BE2C (cell line): ENCODE measurements at regions not wholly inside any gene's neighbourhood (a gene's known extent, or its start where the extent isn't known, plus 50 kb on each side); places are given as distances from the start of the nearest gene placed in this dataset.
"Not testable (repeated sequence)": the region's sequence is repeated elsewhere in the genome, so short reads cannot be mapped to it uniquely, and the experiment has no call there.

ENCODE experiments used
- DNase-seq: peaks from one replicate; pipeline ENCODE4 v3.0.0-alpha.2; 2020
- H3K27me3 ChIP-seq: fragments of 250-450 bp; sonication (Bioruptor Pico); 2 replicates; pipeline ENCODE4 v1.5.1; 2020; ENCODE audit warnings: mild to moderate bottlenecking
- H3K36me3 ChIP-seq: fragments of 250-450 bp; sonication (Bioruptor Pico); 2 replicates; pipeline ENCODE4 v1.5.1; 2020; ENCODE audit warnings: mild to moderate bottlenecking
- H3K4me1 ChIP-seq: fragments of 250-450 bp; sonication (Bioruptor Pico); 2 replicates; pipeline ENCODE4 v1.5.1; 2020
- H3K4me3 ChIP-seq: 2 replicates; pipeline ENCODE4 v1.5.1; 2011; ENCODE audit warnings: low read depth, low read length
- H3K9me3 ChIP-seq: fragments of 250-450 bp; sonication (Bioruptor Pico); 2 replicates; pipeline ENCODE4 v1.5.1; 2020
- CTCF ChIP-seq: IDR thresholded peaks from 2 replicates; pipeline ENCODE4 v1.5.1; 2012; ENCODE audit warnings: mild to moderate bottlenecking, low read depth, low read length

- Histone ChIP-seq H3K36me3 (no peaks in the 10 kb centered on the region), H3K27me3 (no peaks in the 10 kb centered on the region), H3K4me3 (no peak overlapping the region), H3K9me3 (no peaks in the 10 kb centered on the region), H3K4me1 (no peaks in the 10 kb centered on the region)
- no peak for DNase-seq
- TF ChIP-seq CTCF, result no peak
These were observed 636.8 kb downstream of the ADCYAP1 start for GRCh38 chr18:1541478-1541877.

GRCh38 chr18:1542230-1542774 is 637.6 kb downstream of the ADCYAP1 start:
- H3K9me3 ChIP-seq, result no peaks in the 10 kb centered on the region
- H3K36me3 ChIP-seq, result no peaks in the 10 kb centered on the region
- no peaks in the 10 kb centered on the region for H3K4me1 ChIP-seq
- no peak for TF ChIP-seq CTCF
- no peak for DNase-seq
- no peak overlapping the region for H3K4me3 ChIP-seq
- H3K27me3 ChIP-seq, result no peaks in the 10 kb centered on the region

- Histone ChIP-seq H3K27me3 (no peaks in the 10 kb centered on the region), H3K9me3 (no peaks in the 10 kb centered on the region), H3K36me3 (no peaks in the 10 kb centered on the region), H3K4me1 (no peaks in the 10 kb centered on the region), H3K4me3 (no peak overlapping the region)
- no peak for TF ChIP-seq CTCF
- no peak for DNase-seq
These were observed 639.3 kb downstream of the ADCYAP1 start for GRCh38 chr18:1544016-1544415.

- H3K4me3 ChIP-seq, H3K4me1 ChIP-seq, H3K9me3 ChIP-seq, H3K27me3 ChIP-seq, H3K36me3 ChIP-seq: not testable (repeated sequence)
- peak; percentile 26 for DNase-seq
These were observed 653.0 kb downstream of the ADCYAP1 start for GRCh38 chr18:1557711-1558110.

- H3K9me3 ChIP-seq, result no peaks in the 10 kb centered on the region
- no peaks in the 10 kb centered on the region for H3K4me1 ChIP-seq
- TF ChIP-seq CTCF, result no peak
- H3K36me3 ChIP-seq, result no peaks in the 10 kb centered on the region
- no peaks in the 10 kb centered on the region for H3K27me3 ChIP-seq
- DNase-seq, result no peak
- no peak overlapping the region for H3K4me3 ChIP-seq
These were observed 654.9 kb downstream of the ADCYAP1 start for GRCh38 chr18:1559563-1559962.

- Histone ChIP-seq H3K27me3 (no peaks in the 10 kb centered on the region), H3K9me3 (no peaks in the 10 kb centered on the region), H3K4me3 (no peak overlapping the region), H3K36me3 (no peaks in the 10 kb centered on the region), H3K4me1 (no peaks in the 10 kb centered on the region)
- DNase-seq, result no peak
- no peak for TF ChIP-seq CTCF
These were observed 660.1 kb downstream of the ADCYAP1 start for GRCh38 chr18:1564793-1565192.

GRCh38 chr18:1571206-1571605 is 666.5 kb downstream of the ADCYAP1 start:
- Histone ChIP-seq H3K36me3 (no peaks in the 10 kb centered on the region), H3K9me3 (no peaks in the 10 kb centered on the region), H3K4me1 (no peaks in the 10 kb centered on the region), H3K27me3 (no peaks in the 10 kb centered on the region), H3K4me3 (no peak overlapping the region)
- DNase-seq, result no peak
- no peak for TF ChIP-seq CTCF
